ENCODE measurements at regions not wholly inside any gene's neighbourhood (a gene's known extent, or its start where the extent isn't known, plus 50 kb on each side); places are given as distances from the start of the nearest gene placed in this dataset.

- ChIA-PET CTCF (no interaction called here), POLR2A (no interaction called here)
- DNase-seq (ENCODE audit: low read depth) = no peak
- Histone ChIP-seq H3K36me3 (ENCODE audit: control insufficient read depth, insufficient read depth, low read length) (no peaks in the 10 kb centered on the region), H3K27me3 (ENCODE audit: control insufficient read depth, insufficient read depth, low read length) (no peaks in the 10 kb centered on the region), H3K4me3 (ENCODE audit: low read depth, low read length) (no peak overlapping the region)
- no peak for TF ChIP-seq CTCF (IDR thresholded peaks at IDR 0.05; ENCODE audit: insufficient read depth, low read depth, low read length)
These were observed 591.5 kb downstream of the RFPL4B start for GRCh38 chr6:112938650-112939049.

GRCh38 chr6:112939563-112939962, 592.4 kb downstream of the RFPL4B start:
- POLR2A ChIA-PET = no interaction called here
- no peak overlapping the region for H3K4me3 ChIP-seq (ENCODE audit: low read depth, low read length)
- no peak for TF ChIP-seq CTCF (IDR thresholded peaks at IDR 0.05; ENCODE audit: insufficient read depth, low read depth, low read length)
- no peaks in the 10 kb centered on the region for H3K36me3 ChIP-seq (ENCODE audit: control insufficient read depth, insufficient read depth, low read length)
- DNase-seq (ENCODE audit: low read depth) = no peak
- CTCF ChIA-PET = no interaction called here
- H3K27me3 ChIP-seq (ENCODE audit: control insufficient read depth, insufficient read depth, low read length) = no peaks in the 10 kb centered on the region

GRCh38 chr6:112941613-112942012, 594.5 kb downstream of the RFPL4B start:
- DNase-seq (ENCODE audit: low read depth) = no peak
- Histone ChIP-seq H3K4me3 (ENCODE audit: low read depth, low read length) (no peak overlapping the region), H3K27me3 (ENCODE audit: control insufficient read depth, insufficient read depth, low read length) (no peaks in the 10 kb centered on the region), H3K36me3 (ENCODE audit: control insufficient read depth, insufficient read depth, low read length) (no peaks in the 10 kb centered on the region)
- POLR2A ChIA-PET = no interaction called here
- TF ChIP-seq CTCF (IDR thresholded peaks at IDR 0.05; ENCODE audit: insufficient read depth, low read depth, low read length) = no peak
- CTCF ChIA-PET = no interaction called here

- H3K27me3 ChIP-seq (ENCODE audit: control insufficient read depth, insufficient read depth, low read length) = no peaks in the 10 kb centered on the region
- no peak for DNase-seq (ENCODE audit: low read depth)
- no peak overlapping the region for H3K4me3 ChIP-seq (ENCODE audit: low read depth, low read length)
- CTCF ChIA-PET = no interaction called here
- POLR2A ChIA-PET = interaction anchor here (1.1 kb wide), 1 partner anchor 63 kb away, joined by 4 read pairs; no protein-coding TSS in a partner anchor
- TF ChIP-seq CTCF (IDR thresholded peaks at IDR 0.05; ENCODE audit: insufficient read depth, low read depth, low read length) = no peak
- H3K36me3 ChIP-seq (ENCODE audit: control insufficient read depth, insufficient read depth, low read length) = no peaks in the 10 kb centered on the region
These were observed 598.9 kb downstream of the RFPL4B start for GRCh38 chr6:112946051-112946450.

GRCh38 chr6:112947507-112947906, 600.4 kb downstream of the RFPL4B start:
- ChIA-PET CTCF (no interaction called here), POLR2A (no interaction called here)
- no peak for DNase-seq (ENCODE audit: low read depth)

More at GRCh38 chr6:112947507-112947906, 600.4 kb downstream of the RFPL4B start:
- TF ChIP-seq CTCF (IDR thresholded peaks at IDR 0.05; ENCODE audit: insufficient read depth, low read depth, low read length) = no peak
- Histone ChIP-seq H3K27me3 (ENCODE audit: control insufficient read depth, insufficient read depth, low read length) (no peaks in the 10 kb centered on the region), H3K36me3 (ENCODE audit: control insufficient read depth, insufficient read depth, low read length) (no peaks in the 10 kb centered on the region), H3K4me3 (ENCODE audit: low read depth, low read length) (no peak overlapping the region)

Measured in BJ (cell line).